C4-2B (cell line): ENCODE measurements at regions not wholly inside any gene's neighbourhood (a gene's known extent, or its start where the extent isn't known, plus 50 kb on each side); places are given as distances from the start of the nearest gene placed in this dataset.

ENCODE experiments used
- CTCF ChIP-seq: fragments of 450-650 bp; conservative IDR thresholded peaks from 2 replicates; pipeline ENCODE4 v1.5.1; 2017; ENCODE audit warnings: mild to moderate bottlenecking
- ZFX ChIP-seq: fragments of 450-650 bp; IDR thresholded peaks from 2 replicates; pipeline ENCODE4 v1.6.1; 2017

- TF ChIP-seq CTCF (no peak), ZFX (no peak)
These were observed 67.6 kb upstream of the TBCA start for GRCh38 chr5:77843570-77844372.
